ENCODE measurements at regions not wholly inside any gene's neighbourhood (a gene's known extent, or its start where the extent isn't known, plus 50 kb on each side); places are given as distances from the start of the nearest gene placed in this dataset.

GRCh38 chr4:134470544-134470943 lies 269.0 kb upstream of the PABPC4L start:
- Histone ChIP-seq H3K4me3 (no peak overlapping the region), H3K9me3 (no peaks in the 10 kb centered on the region), H3K36me3 (no peaks in the 10 kb centered on the region), H3K4me1 (no peaks in the 10 kb centered on the region), H3K27me3 (no peaks in the 10 kb centered on the region), H3K27ac (no peak overlapping the region)
- DNase-seq = no peak
- TF ChIP-seq, protein P1, sequence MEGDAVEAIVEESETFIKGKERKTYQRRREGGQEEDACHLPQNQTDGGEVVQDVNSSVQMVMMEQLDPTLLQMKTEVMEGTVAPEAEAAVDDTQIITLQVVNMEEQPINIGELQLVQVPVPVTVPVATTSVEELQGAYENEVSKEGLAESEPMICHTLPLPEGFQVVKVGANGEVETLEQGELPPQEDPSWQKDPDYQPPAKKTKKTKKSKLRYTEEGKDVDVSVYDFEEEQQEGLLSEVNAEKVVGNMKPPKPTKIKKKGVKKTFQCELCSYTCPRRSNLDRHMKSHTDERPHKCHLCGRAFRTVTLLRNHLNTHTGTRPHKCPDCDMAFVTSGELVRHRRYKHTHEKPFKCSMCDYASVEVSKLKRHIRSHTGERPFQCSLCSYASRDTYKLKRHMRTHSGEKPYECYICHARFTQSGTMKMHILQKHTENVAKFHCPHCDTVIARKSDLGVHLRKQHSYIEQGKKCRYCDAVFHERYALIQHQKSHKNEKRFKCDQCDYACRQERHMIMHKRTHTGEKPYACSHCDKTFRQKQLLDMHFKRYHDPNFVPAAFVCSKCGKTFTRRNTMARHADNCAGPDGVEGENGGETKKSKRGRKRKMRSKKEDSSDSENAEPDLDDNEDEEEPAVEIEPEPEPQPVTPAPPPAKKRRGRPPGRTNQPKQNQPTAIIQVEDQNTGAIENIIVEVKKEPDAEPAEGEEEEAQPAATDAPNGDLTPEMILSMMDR (IDR thresholded peaks at IDR 0.05) = peak in 1 of 6 experiments; percentile 29
- TF ChIP-seq POLR2A (IDR thresholded peaks at IDR 0.05) = no peak
- WGBS, 2 donors = 7 to 11% methylated on average over 2 of the region's 2 CpGs
- intact Hi-C loops (cut with DNase I) = no loop called here

- no peak for DNase-seq
- TF ChIP-seq, protein P1 (IDR thresholded peaks at IDR 0.05) = no peak
- TF ChIP-seq POLR2A (IDR thresholded peaks at IDR 0.05) = no peak
- no peaks in the 10 kb centered on the region for H3K36me3 ChIP-seq
- H3K27ac ChIP-seq = no peak overlapping the region
- no peaks in the 10 kb centered on the region for H3K9me3 ChIP-seq
- no peaks in the 10 kb centered on the region for H3K4me1 ChIP-seq
- H3K4me3 ChIP-seq = no peak overlapping the region
- H3K27me3 ChIP-seq = no peaks in the 10 kb centered on the region
- intact Hi-C loops (cut with DNase I) = no loop called here
These were observed 263.8 kb upstream of the PABPC4L start for GRCh38 chr4:134465417-134465816.

DNA sequence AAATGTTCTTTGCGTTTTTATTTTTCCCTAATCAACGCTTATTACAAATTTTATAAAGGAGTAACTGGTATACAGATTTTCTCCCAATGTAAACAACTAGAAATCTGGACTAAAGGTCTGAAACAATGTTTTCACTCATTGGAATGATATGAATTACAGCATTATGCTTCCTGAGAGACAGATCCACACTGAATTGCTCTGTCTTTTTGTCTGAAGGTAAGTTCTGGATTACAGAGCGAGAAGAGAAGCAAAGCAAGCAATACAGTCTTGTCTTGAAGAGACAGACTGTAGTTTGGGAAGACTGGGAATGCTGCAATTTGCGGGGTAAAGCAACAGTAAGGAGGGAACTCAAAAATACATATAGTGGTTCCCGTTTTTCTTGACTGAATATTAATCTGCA lies 262.2 kb upstream of the PABPC4L start:
- no peaks in the 10 kb centered on the region for H3K9me3 ChIP-seq
- 61 to 75% methylated on average over 5 of the region's 5 CpGs for WGBS, 2 donors
- DNase-seq = no peak
- no peak overlapping the region for H3K27ac ChIP-seq
- intact Hi-C loops (cut with DNase I) = no loop called here
- H3K27me3 ChIP-seq = no peaks in the 10 kb centered on the region
- H3K4me3 ChIP-seq = no peak overlapping the region
- no peaks in the 10 kb centered on the region for H3K36me3 ChIP-seq
- H3K4me1 ChIP-seq = no peaks in the 10 kb centered on the region
- TF ChIP-seq, protein P1 (IDR thresholded peaks at IDR 0.05) = no peak

GRCh38 chr4:134426821-134427220 lies 225.2 kb upstream of the PABPC4L start:
- intact Hi-C loops (cut with DNase I) = no loop called here
- TF ChIP-seq, protein P1 (IDR thresholded peaks at IDR 0.05) = no peak
- no peak for TF ChIP-seq POLR2A (IDR thresholded peaks at IDR 0.05)
- no peak overlapping the region for H3K27ac ChIP-seq
- H3K9me3 ChIP-seq = no peaks in the 10 kb centered on the region
- DNase-seq = no peak
- H3K27me3 ChIP-seq = no peaks in the 10 kb centered on the region
- no peaks in the 10 kb centered on the region for H3K36me3 ChIP-seq
- WGBS, 2 donors = 32 to 57% methylated on average over 1 of the region's 1 CpG
- no peak overlapping the region for H3K4me3 ChIP-seq
- H3K4me1 ChIP-seq = no peaks in the 10 kb centered on the region

DNA sequence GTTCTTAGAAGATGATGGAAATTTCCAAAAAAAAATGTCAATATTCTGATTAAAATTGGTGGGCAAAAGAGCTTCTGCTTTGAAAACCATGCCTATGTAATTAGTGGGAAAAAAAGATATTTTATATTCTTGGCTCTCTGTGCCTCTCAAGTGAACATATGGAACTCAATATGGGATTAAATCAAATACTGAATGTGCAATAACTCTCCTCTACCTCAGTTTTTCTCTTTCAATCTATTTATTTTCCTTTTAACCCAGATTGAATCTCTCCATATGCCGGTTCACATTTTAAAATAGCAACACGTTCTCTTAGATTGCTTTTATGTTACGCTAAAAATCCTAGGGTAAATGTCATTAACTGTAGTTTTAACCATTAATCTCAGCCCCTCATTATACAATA lies 224.2 kb upstream of the PABPC4L start:
- H3K9me3 ChIP-seq = no peaks in the 10 kb centered on the region
- no peaks in the 10 kb centered on the region for H3K36me3 ChIP-seq
- H3K4me1 ChIP-seq = no peaks in the 10 kb centered on the region
- DNase-seq = no peak
- no peak overlapping the region for H3K4me3 ChIP-seq
- intact Hi-C loops (cut with DNase I) = no loop called here
- H3K27me3 ChIP-seq = no peaks in the 10 kb centered on the region
- H3K27ac ChIP-seq = no peak overlapping the region
- 49 to 53% methylated on average over 3 of the region's 3 CpGs for WGBS, 2 donors
- TF ChIP-seq POLR2A (IDR thresholded peaks at IDR 0.05) = no peak
- TF ChIP-seq, protein P1 (IDR thresholded peaks at IDR 0.05) = no peak
